ENCODE measurements at regions not wholly inside any gene's neighbourhood (a gene's known extent, or its start where the extent isn't known, plus 50 kb on each side); places are given as distances from the start of the nearest gene placed in this dataset.

- TF ChIP-seq CTCF (conservative IDR thresholded peaks at IDR 0.05): no peak
- no peak for TF ChIP-seq ZFX (IDR thresholded peaks at IDR 0.05)
Measured at GRCh38 chr7:35480806-35481205, 214.1 kb downstream of the HERPUD2 start.
